Activated T-cell treated with anti-CD3 and anti-CD28 coated beads for 4 hours (primary cell): ENCODE measurements at regions not wholly inside any gene's neighbourhood (a gene's known extent, or its start where the extent isn't known, plus 50 kb on each side); places are given as distances from the start of the nearest gene placed in this dataset.

ENCODE experiments used
- DNase-seq: peaks from one replicate; pipeline ENCODE4 v3.0.0-alpha.2; 2020

- no peak for DNase-seq
Observed at GRCh38 chr7:70994176-70994575, 137.8 kb upstream of the GALNT17 start.

- DNase-seq = no peak
Observed at GRCh38 chr7:70997261-70997660, 134.7 kb upstream of the GALNT17 start.

- DNase-seq = no peak
Observed at GRCh38 chr7:71005109-71005508, 126.8 kb upstream of the GALNT17 start.

- no peak for DNase-seq
Observed at GRCh38 chr7:71009636-71010035, 122.3 kb upstream of the GALNT17 start.

GRCh38 chr7:71015252-71015900 is 116.6 kb upstream of the GALNT17 start:
- DNase-seq = no peak

- DNase-seq = no peak
Observed at GRCh38 chr7:71016401-71016800, 115.5 kb upstream of the GALNT17 start.

GRCh38 chr7:71017602-71018001 is 114.3 kb upstream of the GALNT17 start:
- no peak for DNase-seq

GRCh38 chr7:71019706-71020105 is 112.2 kb upstream of the GALNT17 start:
- no peak for DNase-seq

GRCh38 chr7:71021131-71021530 is 110.8 kb upstream of the GALNT17 start:
- no peak for DNase-seq

- DNase-seq = no peak
Observed at GRCh38 chr7:71026680-71027079, 105.3 kb upstream of the GALNT17 start.

GRCh38 chr7:71034243-71034642 is 97.7 kb upstream of the GALNT17 start:
- DNase-seq = no peak

GRCh38 chr7:71042591-71042990 is 89.4 kb upstream of the GALNT17 start:
- DNase-seq = no peak

GRCh38 chr7:71050492-71050891 is 81.5 kb upstream of the GALNT17 start:
- no peak for DNase-seq

GRCh38 chr7:71055504-71055903 is 76.4 kb upstream of the GALNT17 start:
- no peak for DNase-seq

GRCh38 chr7:71077743-71078476 is 54.0 kb upstream of the GALNT17 start:
- no peak for DNase-seq
